Mesenchymal stem cell (in vitro differentiated cells and primary cell): ENCODE measurements at regions not wholly inside any gene's neighbourhood (a gene's known extent, or its start where the extent isn't known, plus 50 kb on each side); places are given as distances from the start of the nearest gene placed in this dataset.
"Not testable (repeated sequence)": the region's sequence is repeated elsewhere in the genome, so short reads cannot be mapped to it uniquely, and the experiment has no call there.

Source experiments
- DNase-seq: peaks from one replicate; pipeline ENCODE4 v3.0.0-alpha.2; 2013
- H2AFZ ChIP-seq: one replicate; pipeline ENCODE4 v1.6.1; 2013; ENCODE audit warnings: low read depth, mild to moderate bottlenecking, control low read depth, inconsistent platforms, low read length, moderate library complexity
- H2AK5ac ChIP-seq: 2 replicates; pipeline ENCODE4 v1.6.1; 2013; ENCODE audit warnings: low read length, moderate library complexity, mild to moderate bottlenecking, inconsistent platforms; ENCODE audit not compliant: severe bottlenecking
- H2BK120ac ChIP-seq: one replicate; pipeline ENCODE4 v1.6.1; 2013; ENCODE audit warnings: low read depth, mild to moderate bottlenecking, inconsistent platforms, low read length, moderate library complexity
- H2BK12ac ChIP-seq, 2 experiments: one replicate each; pipeline ENCODE4 v1.6.1; 2013; ENCODE audit warnings: inconsistent platforms in 2 of 2, low read length in 2 of 2, mild to moderate bottlenecking in 2 of 2, moderate library complexity in 2 of 2, control low read depth in 1 of 2
- H2BK15ac ChIP-seq: one replicate; pipeline ENCODE4 v1.6.1; 2013; ENCODE audit warnings: mild to moderate bottlenecking, low read depth, inconsistent platforms; ENCODE audit not compliant: poor library complexity, severe bottlenecking
- H2BK5ac ChIP-seq: 2 replicates; pipeline ENCODE4 v1.6.1; 2013; ENCODE audit warnings: low read depth, mild to moderate bottlenecking, low read length, control low read depth, inconsistent platforms; ENCODE audit not compliant: poor library complexity, severe bottlenecking
- H3K14ac ChIP-seq, 2 experiments: one replicate each; pipeline ENCODE4 v1.6.1; 2013; ENCODE audit warnings: inconsistent platforms in 2 of 2, low read length in 2 of 2, control low read depth in 1 of 2, mild to moderate bottlenecking in 1 of 2, moderate library complexity in 1 of 2
- H3K18ac ChIP-seq, 2 experiments: one replicate each; pipeline ENCODE4 v1.6.1; 2013; ENCODE audit warnings: inconsistent platforms in 2 of 2, low read length in 2 of 2, control low read depth in 1 of 2, low read depth in 1 of 2, mild to moderate bottlenecking in 1 of 2
- H3K23ac ChIP-seq, 2 experiments: one replicate each; pipeline ENCODE4 v1.6.1; 2013; ENCODE audit warnings: inconsistent platforms in 2 of 2, low read length in 2 of 2, mild to moderate bottlenecking in 2 of 2, moderate library complexity in 2 of 2, control low read depth in 1 of 2
- H3K27ac ChIP-seq: 2 replicates; pipeline ENCODE4 v1.5.1; 2013; ENCODE audit warnings: mild to moderate bottlenecking, moderate library complexity, low read length, control low read depth, inconsistent platforms; ENCODE audit not compliant: poor library complexity, severe bottlenecking
- H3K27me3 ChIP-seq, 2 experiments: 2 replicates each; pipeline versions ENCODE4 v1.6.1 to v1.7.0; 2013; ENCODE audit warnings: low read length in 2 of 2, mild to moderate bottlenecking in 2 of 2, moderate library complexity in 2 of 2, control low read depth in 1 of 2, inconsistent platforms in 1 of 2; ENCODE audit not compliant: control insufficient read depth in 1 of 2, insufficient read depth in 1 of 2
- H3K36me3 ChIP-seq, 2 experiments: 2 replicates each; pipeline versions ENCODE4 v1.6.1 to v1.7.0; 2013; ENCODE audit warnings: low read length in 2 of 2, control low read depth in 1 of 2, inconsistent platforms in 1 of 2, low read depth in 1 of 2, mild to moderate bottlenecking in 1 of 2; ENCODE audit not compliant: insufficient read depth in 2 of 2, control insufficient read depth in 1 of 2
- H3K4ac ChIP-seq, 2 experiments: one replicate each; pipeline ENCODE4 v1.6.1; 2013; ENCODE audit warnings: inconsistent platforms in 2 of 2, low read length in 2 of 2, mild to moderate bottlenecking in 2 of 2, moderate library complexity in 2 of 2, control low read depth in 1 of 2, low read depth in 1 of 2
- H3K4me1 ChIP-seq: 2 replicates; pipeline ENCODE4 v1.6.1; 2013; ENCODE audit warnings: low read depth, low read length, control low read depth; ENCODE audit not compliant: control insufficient read depth, insufficient read depth
- H3K4me2 ChIP-seq: 2 replicates; pipeline ENCODE4 v1.6.1; 2013; ENCODE audit warnings: low read length, mild to moderate bottlenecking, inconsistent platforms; ENCODE audit not compliant: poor library complexity, severe bottlenecking
- H3K4me3 ChIP-seq, 2 experiments: 2 replicates each; pipeline versions ENCODE4 v1.5.1 to v1.7.0; 2013; ENCODE audit warnings: low read length in 2 of 2, mild to moderate bottlenecking in 2 of 2, control low read depth in 1 of 2, low read depth in 1 of 2; ENCODE audit not compliant: insufficient read depth in 1 of 2
- H3K79me1 ChIP-seq: replicated peaks from 2 replicates; pipeline ENCODE4 v1.6.1; 2013; ENCODE audit warnings: mild to moderate bottlenecking, control low read depth, low read length, inconsistent platforms; ENCODE audit not compliant: poor library complexity, severe bottlenecking
- H3K9ac ChIP-seq: 2 replicates; pipeline ENCODE4 v1.7.0; 2013; ENCODE audit warnings: mild to moderate bottlenecking, low read length, moderate library complexity
- H3K9me3 ChIP-seq: 2 replicates; pipeline ENCODE4 v1.7.0; 2013; ENCODE audit warnings: mild to moderate bottlenecking, low read length; ENCODE audit not compliant: control insufficient read depth
- H4K8ac ChIP-seq: one replicate; pipeline ENCODE4 v1.6.1; 2013; ENCODE audit warnings: inconsistent platforms, mild to moderate bottlenecking, low read length, moderate library complexity
- H4K91ac ChIP-seq: one replicate; pipeline ENCODE4 v1.6.1; 2013; ENCODE audit warnings: mild to moderate bottlenecking, low read length, inconsistent platforms
- WGBS: methylation state at CpG from one replicate; pipeline ENCODE4 v1.1.7; 2013; ENCODE audit warnings: mixed read lengths; 5-methylcytosine and 5-hydroxymethylcytosine counted together

DNA sequence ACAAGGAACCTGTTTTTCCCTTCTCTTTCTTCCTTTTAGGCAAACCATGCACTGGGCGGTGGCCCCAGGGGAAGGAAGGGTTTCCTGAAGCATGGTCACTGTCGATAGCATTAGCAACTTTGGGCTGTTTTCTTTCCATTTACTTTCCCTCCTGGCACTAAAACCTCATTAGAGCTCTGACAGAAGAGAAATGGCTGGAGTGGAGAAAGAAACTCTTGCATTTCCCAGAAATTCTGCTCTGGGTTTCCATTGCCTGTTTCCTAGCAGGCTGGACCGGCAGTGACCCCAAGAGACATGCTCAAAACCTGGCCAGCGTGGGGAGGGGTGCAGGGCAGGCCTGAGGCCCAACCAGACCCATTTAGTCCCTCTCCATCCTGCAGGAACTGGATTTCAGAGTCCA lies 230.7 kb upstream of the CCL2 start:
- Histone ChIP-seq H2BK15ac (no peak overlapping the region), H3K18ac (no peak overlapping the region), H3K79me1 (no peaks in the 10 kb centered on the region)

DNA sequence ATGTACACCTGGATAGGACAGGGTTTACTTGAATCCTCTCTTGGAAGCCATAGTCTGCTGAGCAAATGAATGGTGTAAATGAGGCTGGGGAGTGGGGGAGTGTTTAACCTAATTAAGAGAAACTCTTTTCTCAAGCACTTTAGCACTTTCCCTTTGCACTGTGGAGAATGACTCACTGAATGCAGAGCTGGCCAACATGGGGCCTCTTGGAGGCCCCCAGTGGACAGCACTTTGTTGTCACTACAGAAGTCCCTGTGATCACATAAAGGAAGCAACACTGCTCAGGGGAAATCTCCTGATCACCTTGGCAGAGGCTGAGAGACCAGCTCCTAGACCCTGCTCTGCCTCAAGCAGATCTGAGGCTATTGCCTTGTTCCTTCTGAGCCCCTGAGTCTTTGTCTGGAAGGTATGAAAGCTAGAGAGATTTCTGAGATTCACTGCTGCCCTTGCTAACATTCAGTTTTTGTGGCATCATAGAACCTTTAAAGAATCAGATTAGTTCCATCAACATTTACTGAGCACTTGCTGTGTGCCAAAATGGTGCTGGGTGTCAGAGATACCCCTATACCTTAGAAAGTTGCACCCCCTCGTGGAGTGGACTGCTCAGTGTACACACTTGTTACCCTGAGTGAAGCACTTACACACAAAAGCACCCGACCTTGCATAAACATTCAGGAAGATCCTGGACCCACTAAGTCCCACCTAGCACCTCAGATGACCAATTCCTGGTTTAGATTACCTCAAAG lies 230.1 kb upstream of the CCL2 start:
- Histone ChIP-seq H4K91ac (no peak overlapping the region), H2AK5ac (no peak overlapping the region), H3K36me3 (no peaks in the 10 kb centered on the region), H3K9ac (no peak overlapping the region), H2BK15ac (no peak overlapping the region), H3K4me1 (no peaks in the 10 kb centered on the region), H3K27me3 (peaks cover 0 to 3% of the 10 kb centered on the region in 2 experiments), H3K79me1 (no peaks in the 10 kb centered on the region), H3K18ac (no peak overlapping the region), H4K8ac (no peak overlapping the region), H2BK12ac (no peak overlapping the region), H3K14ac (no peak overlapping the region), H3K23ac (no peak overlapping the region), H2AFZ (no peak overlapping the region), H3K4me3 (no peak overlapping the region), H3K27ac (no peak overlapping the region), H2BK5ac (no peak overlapping the region), H3K4me2 (no peak overlapping the region), H3K9me3 (no peaks in the 10 kb centered on the region), H3K4ac (no peak overlapping the region), H2BK120ac (no peak overlapping the region)
- DNase-seq, result no peak
- 44% methylated on average over 2 of the region's 2 CpGs for WGBS

More for the DNA sequence above, 230.7 kb upstream of the CCL2 start:
- Histone ChIP-seq H3K4ac (no peak overlapping the region), H3K4me2 (no peak overlapping the region), H2BK5ac (no peak overlapping the region), H3K4me3 (no peak overlapping the region), H2AFZ (no peak overlapping the region), H3K14ac (no peak overlapping the region), H2BK120ac (no peak overlapping the region), H3K9ac (no peak overlapping the region), H3K36me3 (no peaks in the 10 kb centered on the region), H3K9me3 (no peaks in the 10 kb centered on the region), H2AK5ac (no peak overlapping the region), H3K23ac (no peak overlapping the region), H3K4me1 (no peaks in the 10 kb centered on the region), H3K27me3 (peaks cover 0 to 3% of the 10 kb centered on the region in 2 experiments), H4K8ac (no peak overlapping the region), H3K27ac (no peak overlapping the region), H4K91ac (no peak overlapping the region), H2BK12ac (no peak overlapping the region)
- WGBS, result 49% methylated on average over 4 of the region's 4 CpGs
- no peak for DNase-seq

DNA sequence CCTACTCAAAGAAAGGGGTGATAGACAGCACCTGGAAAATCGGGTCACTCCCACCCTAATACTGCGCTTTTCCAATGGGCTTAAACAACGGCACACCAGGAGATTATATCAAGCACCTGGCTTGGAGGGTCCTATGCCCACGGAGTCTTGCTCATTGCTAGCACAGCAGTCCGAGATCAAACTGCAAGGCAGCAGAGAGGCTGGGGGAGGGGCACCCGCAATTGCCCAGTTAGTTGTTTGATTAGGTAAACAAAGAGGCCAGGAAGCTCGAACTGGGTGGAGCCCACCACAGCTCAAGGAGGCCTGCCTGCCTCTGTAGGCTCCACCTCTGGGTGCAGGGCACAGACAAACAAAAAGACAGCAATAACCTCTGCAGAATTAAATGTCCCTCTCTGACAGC lies 224.5 kb upstream of the CCL2 start:
- WGBS, result 66% methylated on average over 7 of the region's 7 CpGs
- H2BK5ac ChIP-seq, H3K4ac ChIP-seq, DNase-seq, H2AFZ ChIP-seq, H3K4me2 ChIP-seq, H3K27me3 ChIP-seq, H3K14ac ChIP-seq, H3K4me1 ChIP-seq, H3K9me3 ChIP-seq, H3K4me3 ChIP-seq, H3K23ac ChIP-seq, H2BK12ac ChIP-seq, H4K91ac ChIP-seq, H3K27ac ChIP-seq, H3K79me1 ChIP-seq, H3K36me3 ChIP-seq, H2BK15ac ChIP-seq, H2AK5ac ChIP-seq, H2BK120ac ChIP-seq, H4K8ac ChIP-seq, H3K18ac ChIP-seq, H3K9ac ChIP-seq: not testable (repeated sequence)

DNA sequence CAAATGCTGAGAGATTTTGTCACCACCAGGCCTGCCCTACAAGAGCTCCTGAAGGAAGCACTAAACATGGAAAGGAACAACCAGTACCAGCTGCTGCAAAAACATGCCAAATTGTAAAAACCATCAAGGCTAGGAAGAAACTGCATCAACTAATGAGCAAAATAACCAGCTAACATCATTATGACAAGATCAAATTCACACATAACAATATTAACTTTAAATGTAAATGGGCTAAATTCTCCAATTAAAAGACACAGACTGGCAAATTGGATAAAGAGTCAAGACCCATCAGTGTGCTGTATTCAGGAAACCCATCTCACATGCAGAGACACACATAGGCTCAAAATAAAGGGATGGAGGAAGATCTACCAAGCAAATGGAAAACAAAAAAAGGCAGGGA lies 222.8 kb upstream of the CCL2 start:
- H2AFZ ChIP-seq, H3K9ac ChIP-seq, H3K4me3 ChIP-seq, H2BK5ac ChIP-seq, H3K27ac ChIP-seq, H3K9me3 ChIP-seq, H2BK15ac ChIP-seq, H4K91ac ChIP-seq, H3K4ac ChIP-seq, H2BK12ac ChIP-seq, H3K79me1 ChIP-seq, H3K4me1 ChIP-seq, H3K4me2 ChIP-seq, H4K8ac ChIP-seq, DNase-seq, H3K14ac ChIP-seq, H2BK120ac ChIP-seq, H3K27me3 ChIP-seq, H3K18ac ChIP-seq, H3K23ac ChIP-seq, H2AK5ac ChIP-seq, H3K36me3 ChIP-seq: not testable (repeated sequence)
